Amniotic epithelial cell (primary cell): ENCODE measurements at regions not wholly inside any gene's neighbourhood (a gene's known extent, or its start where the extent isn't known, plus 50 kb on each side); places are given as distances from the start of the nearest gene placed in this dataset.
"Not testable (repeated sequence)": the region's sequence is repeated elsewhere in the genome, so short reads cannot be mapped to it uniquely, and the experiment has no call there.

ENCODE experiments used
- DNase-seq: peaks from one replicate; pipeline ENCODE4 v3.0.0-alpha.2; 2010; ENCODE audit warnings: low read depth

- no peak for DNase-seq
Measured at GRCh38 chr17:27944546-27945332, 51.6 kb upstream of the LYRM9 start.

DNA sequence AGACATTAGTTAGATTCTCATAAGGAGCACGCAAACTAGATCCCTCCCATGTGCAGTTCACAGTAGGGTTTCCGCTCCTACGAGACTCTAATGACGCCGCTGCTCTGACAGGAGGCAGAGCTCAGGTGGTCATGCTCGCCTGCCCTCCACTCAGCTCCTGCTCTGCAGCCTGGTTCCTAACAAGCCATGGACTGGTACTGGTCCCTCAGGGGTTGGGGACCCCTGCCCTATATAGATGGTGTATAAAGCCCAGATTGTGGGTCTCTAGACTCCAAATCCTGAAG lies 52.1 kb upstream of the LYRM9 start:
- DNase-seq, result no peak

DNA sequence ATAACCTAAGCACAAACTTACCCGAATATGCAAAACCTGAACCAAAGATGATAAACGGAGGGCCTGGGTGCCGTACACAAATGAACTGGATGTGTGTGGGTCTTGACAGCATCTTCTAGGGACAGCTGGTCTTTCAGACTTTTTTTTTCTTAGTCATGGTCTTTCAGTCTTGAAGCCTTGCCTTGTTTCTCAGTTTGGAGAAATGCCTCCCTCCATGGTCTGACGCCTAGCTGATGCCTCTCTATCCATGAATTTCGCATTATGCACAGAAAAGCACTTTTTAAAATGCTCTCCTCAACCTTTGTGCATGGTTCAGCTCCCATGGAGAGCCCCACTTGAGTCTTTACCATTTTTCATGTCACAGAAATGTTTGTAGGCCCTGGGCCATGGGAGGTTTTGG lies 52.8 kb upstream of the LYRM9 start:
- no peak for DNase-seq

DNA sequence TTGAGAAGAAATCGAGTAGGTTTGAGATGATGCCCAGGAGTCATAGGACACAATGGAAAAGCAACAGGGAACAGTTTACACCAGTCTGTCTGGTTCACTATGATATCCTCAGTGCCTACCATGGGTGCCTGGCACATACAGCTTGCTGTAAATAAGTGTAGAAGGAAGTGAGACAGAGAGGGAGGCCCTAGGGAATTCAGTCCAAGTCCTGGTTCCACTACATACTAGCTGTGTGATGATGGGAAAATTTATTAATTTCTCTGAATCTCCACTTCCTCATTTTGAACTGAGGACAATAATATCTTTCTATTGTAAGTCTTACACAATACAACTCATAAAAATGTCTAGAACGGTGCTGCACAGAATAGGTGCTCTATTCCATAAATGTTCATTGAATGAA lies 53.3 kb upstream of the LYRM9 start:
- no peak for DNase-seq

- no peak for DNase-seq
Measured at GRCh38 chr17:27947005-27947406, 53.8 kb upstream of the LYRM9 start.

DNA sequence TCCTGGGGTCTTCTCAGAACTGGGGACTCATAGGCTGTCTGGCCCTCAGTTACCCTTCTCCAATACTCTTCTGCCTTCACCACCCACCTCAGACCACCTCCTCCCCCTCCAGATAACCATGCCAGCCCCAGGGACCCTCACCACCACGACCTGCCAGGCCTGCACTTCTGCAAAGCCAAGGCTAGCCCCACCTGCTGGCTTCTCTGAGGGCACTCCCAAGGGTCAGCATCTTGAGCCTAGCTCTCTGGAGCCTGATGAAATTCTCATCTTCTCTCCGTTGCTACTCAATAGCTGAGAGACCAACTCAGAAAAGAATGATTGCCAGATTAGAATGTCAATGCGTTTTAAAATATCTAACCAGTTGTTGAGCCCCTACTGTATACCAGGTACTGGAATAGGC lies 56.1 kb upstream of the LYRM9 start:
- DNase-seq, result no peak

- DNase-seq, result peak; percentile 15
Measured at GRCh38 chr17:27950225-27950624, 57.1 kb upstream of the LYRM9 start.

- DNase-seq, result no peak
Measured at GRCh38 chr17:27950995-27951394, 57.8 kb upstream of the LYRM9 start.

DNA sequence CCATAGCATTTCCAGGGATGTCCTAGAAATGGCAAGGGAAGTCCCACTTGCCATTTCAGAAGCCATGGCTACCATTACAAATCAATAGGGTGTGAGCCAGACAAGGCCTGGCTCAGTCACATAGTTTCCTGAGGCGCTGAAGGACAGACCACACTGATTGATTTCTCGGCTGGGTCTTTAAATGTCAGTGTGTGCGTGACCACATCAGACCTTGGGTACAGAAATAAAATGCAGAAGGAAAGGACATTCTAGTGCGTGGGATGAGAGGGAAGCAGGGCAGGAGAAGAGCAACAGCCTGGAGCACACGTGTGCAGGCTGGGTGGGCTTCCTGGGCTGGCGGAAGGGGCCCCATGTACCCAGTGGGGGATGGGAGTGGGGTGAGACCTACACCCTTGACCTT lies 58.7 kb upstream of the LYRM9 start:
- DNase-seq, result no peak

- no peak for DNase-seq
Measured at GRCh38 chr17:27952366-27952765, 59.2 kb upstream of the LYRM9 start.

DNA sequence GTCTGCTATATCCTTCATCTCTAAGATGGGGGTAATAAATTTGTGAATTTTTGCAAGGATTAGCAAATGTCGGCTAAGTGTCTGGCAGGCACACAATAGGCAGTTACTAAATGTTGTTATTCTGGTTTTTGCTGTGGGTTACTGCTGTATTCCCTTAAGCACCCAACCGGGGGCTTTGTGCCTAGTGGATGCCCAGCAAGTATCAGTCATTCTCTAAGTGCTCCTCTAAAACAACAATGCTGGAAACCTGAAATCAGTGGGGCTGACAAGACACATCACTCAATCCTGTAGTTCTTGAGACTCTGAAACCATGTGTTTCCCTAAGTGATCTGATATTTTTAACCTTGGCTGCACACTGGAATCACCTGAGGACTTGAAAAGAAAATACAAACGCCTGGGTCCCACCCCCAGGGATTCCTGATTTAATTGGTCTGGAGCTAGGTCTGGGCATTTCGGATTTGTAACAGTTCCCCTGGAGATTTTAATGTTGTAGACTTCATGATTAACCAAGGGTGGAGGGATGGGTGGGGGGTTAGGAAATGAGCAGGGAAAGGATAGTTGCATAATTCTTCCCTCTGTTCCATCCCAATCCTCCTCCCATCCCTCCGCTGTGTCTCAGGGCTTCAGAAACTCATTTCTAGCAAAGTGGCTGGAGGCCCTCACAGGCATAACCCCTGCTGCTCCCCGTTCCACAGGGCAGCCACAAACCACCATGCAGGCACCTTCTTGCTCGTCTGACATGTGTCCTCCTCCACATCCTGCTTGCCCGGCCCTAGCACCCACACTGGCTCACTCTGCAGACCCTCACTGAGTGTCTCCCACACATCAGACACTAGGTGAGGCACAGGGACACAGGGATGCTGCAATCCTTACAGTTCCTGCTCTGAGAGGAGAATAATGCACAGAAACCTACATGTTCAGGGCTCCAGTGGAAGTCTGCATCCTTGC lies 61.7 kb upstream of the LYRM9 start:
- no peak for DNase-seq

- DNase-seq, result peak; percentile 23
Measured at GRCh38 chr17:27956601-27957445, 63.7 kb upstream of the LYRM9 start.

DNA sequence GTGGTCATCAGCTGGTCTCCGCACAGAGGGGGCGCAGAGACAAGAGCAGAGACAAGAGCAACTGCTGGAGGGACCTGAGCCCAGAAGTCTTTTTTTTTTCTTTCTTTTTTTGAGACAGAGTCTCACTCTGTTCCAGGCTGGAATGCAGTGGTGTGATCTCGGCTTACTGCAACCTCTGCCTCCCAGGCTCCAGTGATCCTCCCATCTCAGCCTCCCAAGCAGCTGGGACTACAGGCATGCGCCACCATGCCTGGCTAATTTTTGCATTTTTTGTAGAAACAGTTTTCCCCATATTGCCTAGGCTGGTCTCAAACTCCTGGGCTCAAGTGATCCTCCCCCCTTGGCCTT lies 64.3 kb upstream of the LYRM9 start:
- not testable (repeated sequence) for DNase-seq

- no peak for DNase-seq
Measured at GRCh38 chr17:27958708-27959381, 65.7 kb upstream of the LYRM9 start.

- no peak for DNase-seq
Measured at GRCh38 chr17:27959382-27959709, 66.2 kb upstream of the LYRM9 start.

DNA sequence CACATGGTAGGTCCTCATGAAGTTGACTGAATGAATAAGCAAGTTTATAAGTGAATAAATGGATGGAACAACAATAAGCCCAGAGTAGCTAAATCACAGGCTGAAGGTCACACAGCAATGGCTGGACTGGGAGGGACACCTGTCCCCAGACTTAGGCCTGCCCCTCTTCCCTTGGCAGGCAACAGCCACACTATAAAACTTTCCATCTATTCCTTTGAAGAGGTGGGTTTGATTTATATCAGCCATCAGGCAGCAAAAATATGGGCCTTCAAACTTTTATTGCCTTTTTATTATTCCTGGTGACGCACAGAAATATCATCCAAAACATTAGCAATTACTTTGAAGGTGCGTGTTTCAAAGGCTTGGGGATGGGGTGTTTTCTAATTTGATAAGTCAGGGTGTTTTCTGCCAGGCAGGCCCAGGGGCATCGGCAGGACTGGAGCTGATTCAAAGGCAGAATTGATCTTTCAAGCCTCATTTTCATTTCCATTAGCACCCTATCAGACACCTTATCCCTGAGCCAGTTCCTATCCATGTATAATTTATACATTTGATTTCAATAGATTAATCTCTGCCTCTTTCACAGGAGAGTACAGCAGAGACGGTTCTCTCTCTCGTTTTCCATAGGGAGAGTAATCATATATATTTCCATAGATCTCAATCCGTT lies 67.2 kb upstream of the LYRM9 start:
- DNase-seq, result no peak

DNA sequence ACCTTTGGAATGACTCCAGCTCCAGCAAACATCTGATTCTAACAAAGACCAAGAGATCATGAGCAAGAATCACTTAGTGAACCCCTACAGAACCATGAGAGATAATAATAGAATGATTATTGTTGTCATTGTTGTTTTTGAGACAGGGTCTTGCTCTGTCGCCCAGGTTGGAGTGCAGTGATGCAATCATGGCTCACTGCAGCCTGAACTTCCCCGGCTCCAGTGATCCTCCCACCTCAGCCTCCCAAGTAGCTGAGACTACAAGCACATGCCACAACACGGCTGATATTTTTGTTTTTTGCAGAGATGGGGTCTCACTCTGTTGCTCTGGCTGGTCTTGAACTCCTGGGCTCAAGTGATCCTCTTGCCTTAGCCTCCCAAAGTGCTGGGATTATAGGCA lies 69.4 kb upstream of the LYRM9 start:
- not testable (repeated sequence) for DNase-seq

- DNase-seq, result no peak
Measured at GRCh38 chr17:27965224-27965623, 72.1 kb upstream of the LYRM9 start.

- DNase-seq, result no peak
Measured at GRCh38 chr17:27968206-27968732, 74.2 kb upstream of the NLK start.

GRCh38 chr17:27970587-27970986 lies 71.9 kb upstream of the NLK start:
- DNase-seq, result no peak

DNA sequence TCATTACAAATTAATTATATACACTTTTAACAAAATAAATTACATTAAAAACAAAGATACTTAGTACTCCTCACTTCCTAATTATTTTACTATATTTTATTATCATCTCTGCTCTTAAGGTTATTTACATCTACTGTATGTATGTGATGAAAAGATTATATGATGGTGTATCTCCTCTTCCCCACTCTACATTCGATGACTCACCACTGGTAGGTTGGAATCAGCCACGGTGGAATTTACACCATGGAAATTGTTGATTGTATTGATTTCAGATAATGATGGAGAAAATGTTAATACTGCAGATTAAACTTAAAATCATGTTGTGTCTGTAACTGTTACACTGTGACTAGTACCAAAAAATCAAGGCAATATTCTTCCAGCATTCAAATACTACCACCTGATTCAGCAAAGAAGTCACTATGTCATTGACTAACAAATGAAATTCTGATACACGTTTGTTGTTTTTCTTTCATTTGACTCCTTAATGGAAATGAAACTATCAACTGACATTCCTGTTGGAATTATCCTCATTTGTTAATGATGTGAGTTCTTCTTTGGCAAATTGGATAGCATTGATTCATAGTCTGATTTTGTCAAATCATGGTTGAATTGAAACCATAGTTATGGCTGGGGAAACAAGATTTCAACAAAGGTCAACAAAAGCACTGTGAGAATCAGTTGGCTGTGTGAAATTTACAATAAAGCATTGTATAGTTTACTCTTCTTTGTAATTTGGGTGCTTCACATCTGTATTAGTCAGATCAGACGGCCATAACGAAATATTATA lies 69.0 kb upstream of the NLK start:
- DNase-seq, result no peak
